Mammary epithelial cell (primary cell): ENCODE measurements at regions not wholly inside any gene's neighbourhood (a gene's known extent, or its start where the extent isn't known, plus 50 kb on each side); places are given as distances from the start of the nearest gene placed in this dataset.
"Not testable (repeated sequence)": the region's sequence is repeated elsewhere in the genome, so short reads cannot be mapped to it uniquely, and the experiment has no call there.

Experiments
- EZH2 ChIP-seq: IDR thresholded peaks from 2 replicates; pipeline ENCODE4 v1.6.1; 2012; ENCODE audit warnings: low read length, inconsistent platforms, borderline replicate concordance
- TF ChIP-seq, protein P1 (sequence below), 2 donors: IDR thresholded peaks in 1 of 2; conservative IDR thresholded peaks in 1 of 2; 2 replicates each; pipeline ENCODE4 v1.5.1; 2011 to 2012; ENCODE audit warnings: inconsistent platforms in 2 of 2, low read length in 2 of 2, mild to moderate bottlenecking in 2 of 2, control low read depth in 1 of 2, low read depth in 1 of 2; ENCODE audit not compliant: insufficient read depth in 1 of 2; ENCODE audit errors: extremely low read depth in 1 of 2

GRCh38 chr18:10619280-10619679 lies 93.5 kb downstream of the NAPG start:
- TF ChIP-seq, protein P1, sequence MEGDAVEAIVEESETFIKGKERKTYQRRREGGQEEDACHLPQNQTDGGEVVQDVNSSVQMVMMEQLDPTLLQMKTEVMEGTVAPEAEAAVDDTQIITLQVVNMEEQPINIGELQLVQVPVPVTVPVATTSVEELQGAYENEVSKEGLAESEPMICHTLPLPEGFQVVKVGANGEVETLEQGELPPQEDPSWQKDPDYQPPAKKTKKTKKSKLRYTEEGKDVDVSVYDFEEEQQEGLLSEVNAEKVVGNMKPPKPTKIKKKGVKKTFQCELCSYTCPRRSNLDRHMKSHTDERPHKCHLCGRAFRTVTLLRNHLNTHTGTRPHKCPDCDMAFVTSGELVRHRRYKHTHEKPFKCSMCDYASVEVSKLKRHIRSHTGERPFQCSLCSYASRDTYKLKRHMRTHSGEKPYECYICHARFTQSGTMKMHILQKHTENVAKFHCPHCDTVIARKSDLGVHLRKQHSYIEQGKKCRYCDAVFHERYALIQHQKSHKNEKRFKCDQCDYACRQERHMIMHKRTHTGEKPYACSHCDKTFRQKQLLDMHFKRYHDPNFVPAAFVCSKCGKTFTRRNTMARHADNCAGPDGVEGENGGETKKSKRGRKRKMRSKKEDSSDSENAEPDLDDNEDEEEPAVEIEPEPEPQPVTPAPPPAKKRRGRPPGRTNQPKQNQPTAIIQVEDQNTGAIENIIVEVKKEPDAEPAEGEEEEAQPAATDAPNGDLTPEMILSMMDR (conservative IDR thresholded peaks at IDR 0.05 in 1 of 2, IDR thresholded peaks at IDR 0.05 in 1 of 2; ENCODE audit: extremely low read depth in 1 of 2, insufficient read depth in 1 of 2, low read depth in 1 of 2, low read length in 2 of 2), result not testable (repeated sequence)
- TF ChIP-seq EZH2, result not testable (repeated sequence)
